ENCODE measurements at regions not wholly inside any gene's neighbourhood (a gene's known extent, or its start where the extent isn't known, plus 50 kb on each side); places are given as distances from the start of the nearest gene placed in this dataset.

- DNase-seq: no peak
Observed at GRCh38 chr5:159385536-159385935, 55.2 kb upstream of the IL12B start.

- DNase-seq: no peak
Observed at GRCh38 chr5:159386028-159386711, 55.9 kb upstream of the IL12B start.

- no peak for DNase-seq
Observed at GRCh38 chr5:159392871-159393270, 62.6 kb upstream of the IL12B start.

GRCh38 chr5:159393854-159394274 lies 63.6 kb upstream of the IL12B start:
- no peak for DNase-seq

- DNase-seq: no peak
Observed at GRCh38 chr5:159395202-159395601, 64.9 kb upstream of the IL12B start.

GRCh38 chr5:159398936-159399335 lies 68.6 kb upstream of the IL12B start:
- DNase-seq: no peak

GRCh38 chr5:159400476-159400875 lies 70.2 kb upstream of the IL12B start:
- no peak for DNase-seq

- DNase-seq: no peak
Observed at GRCh38 chr5:159402311-159402710, 72.0 kb upstream of the IL12B start.

- DNase-seq: no peak
Observed at GRCh38 chr5:159402856-159403255, 72.6 kb upstream of the IL12B start.

GRCh38 chr5:159403906-159404681 lies 73.8 kb upstream of the IL12B start:
- DNase-seq: no peak

GRCh38 chr5:159405611-159406031 lies 75.3 kb upstream of the IL12B start:
- no peak for DNase-seq

GRCh38 chr5:159406571-159406970 lies 76.3 kb upstream of the IL12B start:
- no peak for DNase-seq

- no peak for DNase-seq
Observed at GRCh38 chr5:159409801-159410200, 79.5 kb upstream of the IL12B start.

- no peak for DNase-seq
Observed at GRCh38 chr5:159410480-159410879, 80.2 kb upstream of the IL12B start.

- DNase-seq: no peak
Observed at GRCh38 chr5:159411115-159411514, 80.8 kb upstream of the IL12B start.

- no peak for DNase-seq
Observed at GRCh38 chr5:159412284-159413046, 82.2 kb upstream of the IL12B start.

GRCh38 chr5:159414021-159414420 lies 83.7 kb upstream of the IL12B start:
- DNase-seq: no peak

GRCh38 chr5:159415301-159415937 lies 85.1 kb upstream of the IL12B start:
- DNase-seq: peak; percentile 4

- DNase-seq: no peak
Observed at GRCh38 chr5:159416438-159416837, 86.2 kb upstream of the IL12B start.

- no peak for DNase-seq
Observed at GRCh38 chr5:159417170-159417569, 86.9 kb upstream of the IL12B start.

- DNase-seq: no peak
Observed at GRCh38 chr5:159419576-159419975, 89.3 kb upstream of the IL12B start.

GRCh38 chr5:159420940-159421339 lies 90.7 kb upstream of the IL12B start:
- no peak for DNase-seq

GRCh38 chr5:159422361-159422760 lies 92.1 kb upstream of the IL12B start:
- DNase-seq: no peak

Data from right kidney (tissue), 1 donor.